ENCODE measurements at regions not wholly inside any gene's neighbourhood (a gene's known extent, or its start where the extent isn't known, plus 50 kb on each side); places are given as distances from the start of the nearest gene placed in this dataset.

GRCh38 chr11:130623670-130624668 lies 175.5 kb downstream of the ADAMTS15 start:
- Mint-ChIP-seq H3K4me3 (no peak overlapping the region), H3K36me3 (ENCODE audit: low read depth) (no peaks in the 10 kb centered on the region), H3K9me3 (no peaks in the 10 kb centered on the region), H3K27ac (no peak overlapping the region), H3K27me3 (ENCODE audit: low read depth) (peaks cover 7% of the 10 kb centered on the region), H3K4me1 (ENCODE audit: low read depth) (no peaks in the 10 kb centered on the region)
- no peak for DNase-seq (ENCODE audit: low spot score)

- no peaks in the 10 kb centered on the region for H3K36me3 Mint-ChIP-seq (ENCODE audit: low read depth)
- H3K4me1 Mint-ChIP-seq (ENCODE audit: low read depth): no peaks in the 10 kb centered on the region
- no peaks in the 10 kb centered on the region for H3K9me3 Mint-ChIP-seq
- H3K27me3 Mint-ChIP-seq (ENCODE audit: low read depth): peaks cover 4% of the 10 kb centered on the region
- no peak overlapping the region for H3K4me3 Mint-ChIP-seq
- no peak for DNase-seq (ENCODE audit: low spot score)
- no peak overlapping the region for H3K27ac Mint-ChIP-seq
Measured at GRCh38 chr11:130624971-130625544, 176.6 kb downstream of the ADAMTS15 start.

DNA sequence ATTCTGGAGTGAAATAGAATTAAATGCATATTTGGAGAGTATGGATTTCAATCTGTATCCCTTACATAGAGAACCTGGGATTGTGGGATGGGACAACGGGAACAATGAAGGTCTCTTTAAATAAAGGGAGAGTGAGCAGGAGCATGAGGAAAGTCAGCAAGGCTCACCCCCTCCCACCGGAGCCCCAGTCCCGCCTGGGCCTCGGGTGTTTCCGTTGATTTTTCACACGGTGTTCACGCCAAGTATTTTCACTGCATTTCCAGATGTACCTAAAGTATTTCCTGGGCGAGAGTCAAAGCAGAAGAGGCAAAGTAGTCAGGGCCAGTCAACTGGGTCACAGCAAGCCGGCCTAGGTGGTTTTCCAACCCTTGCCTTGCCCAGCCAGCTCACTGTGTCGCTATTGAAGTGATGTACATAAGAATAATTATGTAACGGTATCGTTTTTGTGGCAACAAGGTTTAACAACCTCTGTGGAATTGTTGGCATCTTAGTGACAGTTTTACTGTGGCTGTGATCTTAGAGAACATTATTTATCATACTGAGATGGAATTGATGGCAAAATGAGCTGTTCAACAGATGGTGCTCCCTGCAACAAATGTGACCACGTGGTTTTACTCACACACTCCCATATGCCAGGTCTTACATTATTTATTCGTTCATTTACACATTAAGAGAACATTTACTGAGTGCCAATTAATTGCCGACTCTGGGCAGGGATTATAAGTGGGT lies 177.3 kb downstream of the ADAMTS15 start:
- H3K9me3 Mint-ChIP-seq: no peaks in the 10 kb centered on the region
- H3K4me3 Mint-ChIP-seq: no peak overlapping the region
- no peak for DNase-seq (ENCODE audit: low spot score)
- peaks cover 3% of the 10 kb centered on the region for H3K27me3 Mint-ChIP-seq (ENCODE audit: low read depth)
- no peak overlapping the region for H3K27ac Mint-ChIP-seq
- no peaks in the 10 kb centered on the region for H3K4me1 Mint-ChIP-seq (ENCODE audit: low read depth)
- H3K36me3 Mint-ChIP-seq (ENCODE audit: low read depth): no peaks in the 10 kb centered on the region

- no peak overlapping the region for H3K27ac Mint-ChIP-seq
- DNase-seq (ENCODE audit: low spot score): no peak
- H3K9me3 Mint-ChIP-seq: no peaks in the 10 kb centered on the region
- H3K4me3 Mint-ChIP-seq: no peak overlapping the region
- no peaks in the 10 kb centered on the region for H3K36me3 Mint-ChIP-seq (ENCODE audit: low read depth)
- H3K4me1 Mint-ChIP-seq (ENCODE audit: low read depth): peaks cover 10% of the 10 kb centered on the region
- H3K27me3 Mint-ChIP-seq (ENCODE audit: low read depth): peaks cover 2% of the 10 kb centered on the region
Measured at GRCh38 chr11:130629039-130629438, 180.6 kb downstream of the ADAMTS15 start.

GRCh38 chr11:130631119-130631518 lies 182.7 kb downstream of the ADAMTS15 start:
- Mint-ChIP-seq H3K27ac (no peak overlapping the region), H3K4me3 (no peak overlapping the region), H3K4me1 (ENCODE audit: low read depth) (peaks cover 19% of the 10 kb centered on the region), H3K27me3 (ENCODE audit: low read depth) (peaks cover 2% of the 10 kb centered on the region), H3K9me3 (no peaks in the 10 kb centered on the region), H3K36me3 (ENCODE audit: low read depth) (no peaks in the 10 kb centered on the region)
- peak; percentile 31 for DNase-seq (ENCODE audit: low spot score)

DNA sequence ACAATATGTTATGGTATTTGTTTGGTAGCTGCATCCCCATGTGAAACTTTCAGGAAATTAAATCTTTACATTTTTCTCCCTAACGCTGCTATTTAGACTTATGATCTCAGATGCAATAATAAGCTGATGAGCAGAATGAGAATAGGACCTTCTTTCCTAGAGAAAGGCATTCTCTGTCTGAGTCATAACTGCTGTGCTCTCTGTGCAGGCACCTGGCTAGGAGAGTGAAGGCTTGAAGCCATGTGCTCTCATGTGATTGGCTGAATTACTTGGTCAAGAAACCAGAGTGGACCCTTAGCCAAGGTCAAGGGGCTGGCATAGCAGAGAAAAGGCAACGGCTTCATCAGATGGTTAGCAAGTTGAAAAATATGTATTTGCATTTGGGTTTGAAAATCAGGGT lies 185.0 kb downstream of the ADAMTS15 start:
- H3K4me1 Mint-ChIP-seq (ENCODE audit: low read depth): peaks cover 30% of the 10 kb centered on the region

DNA sequence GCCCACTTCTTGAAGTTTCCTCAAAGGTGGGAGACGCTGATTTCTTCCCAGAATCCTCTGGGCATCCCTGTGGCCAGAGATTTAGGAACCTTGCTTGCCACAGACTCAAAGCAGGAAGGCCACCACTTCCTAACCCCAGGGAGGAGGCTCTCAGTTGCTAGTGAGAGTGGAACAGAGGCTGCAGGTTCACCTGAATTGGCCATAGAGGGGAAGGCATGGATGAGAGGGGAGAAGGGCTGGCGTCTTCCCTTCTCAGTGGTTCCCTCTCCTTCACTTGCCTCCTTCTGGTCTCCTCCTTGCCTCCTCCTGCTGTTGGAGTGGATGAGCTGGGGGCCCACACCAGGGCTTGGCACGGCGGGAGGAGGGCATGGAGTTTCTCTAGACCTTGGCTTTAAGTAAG lies 185.7 kb downstream of the ADAMTS15 start:
- no peak for DNase-seq (ENCODE audit: low spot score)
- Mint-ChIP-seq H3K27ac (peak overlapping the region; percentile 68), H3K36me3 (ENCODE audit: low read depth) (no peaks in the 10 kb centered on the region), H3K4me1 (ENCODE audit: low read depth) (peaks cover 30% of the 10 kb centered on the region), H3K4me3 (no peak overlapping the region), H3K27me3 (ENCODE audit: low read depth) (no peaks in the 10 kb centered on the region), H3K9me3 (no peaks in the 10 kb centered on the region)

More for the DNA sequence above, 185.0 kb downstream of the ADAMTS15 start:
- H3K4me3 Mint-ChIP-seq: no peak overlapping the region
- DNase-seq (ENCODE audit: low spot score): no peak
- no peaks in the 10 kb centered on the region for H3K36me3 Mint-ChIP-seq (ENCODE audit: low read depth)
- no peaks in the 10 kb centered on the region for H3K27me3 Mint-ChIP-seq (ENCODE audit: low read depth)
- H3K9me3 Mint-ChIP-seq: no peaks in the 10 kb centered on the region
- peak overlapping the region; percentile 68 for H3K27ac Mint-ChIP-seq

- H3K4me1 Mint-ChIP-seq (ENCODE audit: low read depth): peaks cover 30% of the 10 kb centered on the region
- DNase-seq (ENCODE audit: low spot score): peak; percentile 26
Measured at GRCh38 chr11:130634961-130635473, 186.6 kb downstream of the ADAMTS15 start.

GRCh38 chr11:130635937-130636630 lies 187.6 kb downstream of the ADAMTS15 start:
- H3K27me3 Mint-ChIP-seq (ENCODE audit: low read depth): no peaks in the 10 kb centered on the region
- no peaks in the 10 kb centered on the region for H3K36me3 Mint-ChIP-seq (ENCODE audit: low read depth)
- no peak overlapping the region for H3K4me3 Mint-ChIP-seq
- H3K9me3 Mint-ChIP-seq: no peaks in the 10 kb centered on the region
- DNase-seq (ENCODE audit: low spot score): no peak
- no peak overlapping the region for H3K27ac Mint-ChIP-seq
- H3K4me1 Mint-ChIP-seq (ENCODE audit: low read depth): peaks cover 30% of the 10 kb centered on the region

More at GRCh38 chr11:130634961-130635473, 186.6 kb downstream of the ADAMTS15 start:
- Mint-ChIP-seq H3K4me3 (no peak overlapping the region), H3K9me3 (no peaks in the 10 kb centered on the region), H3K27ac (peak overlapping the region; percentile 62), H3K27me3 (ENCODE audit: low read depth) (no peaks in the 10 kb centered on the region), H3K36me3 (ENCODE audit: low read depth) (no peaks in the 10 kb centered on the region)

GRCh38 chr11:130636722-130637464 lies 188.4 kb downstream of the ADAMTS15 start:
- Mint-ChIP-seq H3K36me3 (ENCODE audit: low read depth) (no peaks in the 10 kb centered on the region), H3K9me3 (no peaks in the 10 kb centered on the region), H3K4me3 (no peak overlapping the region), H3K27me3 (ENCODE audit: low read depth) (no peaks in the 10 kb centered on the region), H3K27ac (peak overlapping the region; percentile 80), H3K4me1 (ENCODE audit: low read depth) (peaks cover 27% of the 10 kb centered on the region)
- DNase-seq (ENCODE audit: low spot score): no peak

DNA sequence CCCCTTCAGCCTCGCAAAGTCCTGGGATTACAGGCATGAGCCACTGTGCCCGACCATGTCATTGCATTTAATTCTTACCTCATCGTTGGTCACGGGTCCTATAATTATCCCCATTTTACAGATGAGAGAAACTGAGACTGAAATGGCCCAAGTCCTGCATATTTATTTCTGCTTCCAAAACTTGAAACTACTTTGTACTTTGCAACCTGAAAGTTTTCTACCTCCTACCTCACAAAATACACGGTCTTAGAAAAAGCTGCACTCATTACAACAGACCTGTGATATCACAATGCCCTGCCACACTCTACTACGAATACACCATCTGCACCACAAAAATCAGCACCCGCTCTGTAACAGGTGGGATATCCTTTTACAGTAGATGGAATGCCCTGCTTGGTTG lies 189.1 kb downstream of the ADAMTS15 start:
- no peaks in the 10 kb centered on the region for H3K36me3 Mint-ChIP-seq (ENCODE audit: low read depth)

DNA sequence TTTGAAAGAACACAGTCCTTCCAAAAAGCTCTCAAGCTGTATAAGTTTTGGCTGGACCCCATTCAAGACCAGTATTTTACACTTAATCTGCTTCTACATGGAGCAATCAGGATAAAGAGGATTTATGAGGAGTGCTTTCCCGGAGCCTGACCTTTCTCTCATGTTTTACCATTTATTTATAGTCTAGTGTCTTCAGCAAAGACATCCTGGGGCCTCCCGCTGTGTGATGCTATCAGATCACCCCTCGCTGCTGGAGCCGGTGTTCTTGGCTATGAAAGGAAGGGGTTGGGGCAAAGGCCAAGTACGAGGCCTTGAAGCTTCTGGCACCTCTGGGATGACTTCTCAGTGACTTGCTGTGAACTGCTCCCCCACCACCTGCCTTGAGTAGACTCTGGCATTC lies 189.6 kb downstream of the ADAMTS15 start:
- H3K9me3 Mint-ChIP-seq: no peaks in the 10 kb centered on the region
- H3K4me3 Mint-ChIP-seq: no peak overlapping the region
- peaks cover 27% of the 10 kb centered on the region for H3K4me1 Mint-ChIP-seq (ENCODE audit: low read depth)
- H3K36me3 Mint-ChIP-seq (ENCODE audit: low read depth): no peaks in the 10 kb centered on the region
- no peak for DNase-seq (ENCODE audit: low spot score)
- H3K27me3 Mint-ChIP-seq (ENCODE audit: low read depth): peaks cover under 1% of the 10 kb centered on the region
- H3K27ac Mint-ChIP-seq: peak overlapping the region; percentile 7

More for the DNA sequence above, 189.1 kb downstream of the ADAMTS15 start:
- Mint-ChIP-seq H3K9me3 (no peaks in the 10 kb centered on the region), H3K27me3 (ENCODE audit: low read depth) (no peaks in the 10 kb centered on the region), H3K4me3 (no peak overlapping the region), H3K27ac (peak overlapping the region; percentile 7), H3K4me1 (ENCODE audit: low read depth) (peaks cover 27% of the 10 kb centered on the region)
- DNase-seq (ENCODE audit: low spot score): no peak

GRCh38 chr11:130638624-130639023 lies 190.2 kb downstream of the ADAMTS15 start:
- Mint-ChIP-seq H3K4me3 (no peak overlapping the region), H3K4me1 (ENCODE audit: low read depth) (peaks cover 24% of the 10 kb centered on the region), H3K27me3 (ENCODE audit: low read depth) (peaks cover 2% of the 10 kb centered on the region), H3K9me3 (no peaks in the 10 kb centered on the region), H3K27ac (no peak overlapping the region), H3K36me3 (ENCODE audit: low read depth) (no peaks in the 10 kb centered on the region)
- DNase-seq (ENCODE audit: low spot score): no peak

All from T-helper 2 cell treated with Interferon-gamma antibody and Interleukin-4, amounts not matched to agents 5 μg/mL and 100 μg/mL, for 36 hours (primary cell).